ENCODE measurements at regions not wholly inside any gene's neighbourhood (a gene's known extent, or its start where the extent isn't known, plus 50 kb on each side); places are given as distances from the start of the nearest gene placed in this dataset.

DNA sequence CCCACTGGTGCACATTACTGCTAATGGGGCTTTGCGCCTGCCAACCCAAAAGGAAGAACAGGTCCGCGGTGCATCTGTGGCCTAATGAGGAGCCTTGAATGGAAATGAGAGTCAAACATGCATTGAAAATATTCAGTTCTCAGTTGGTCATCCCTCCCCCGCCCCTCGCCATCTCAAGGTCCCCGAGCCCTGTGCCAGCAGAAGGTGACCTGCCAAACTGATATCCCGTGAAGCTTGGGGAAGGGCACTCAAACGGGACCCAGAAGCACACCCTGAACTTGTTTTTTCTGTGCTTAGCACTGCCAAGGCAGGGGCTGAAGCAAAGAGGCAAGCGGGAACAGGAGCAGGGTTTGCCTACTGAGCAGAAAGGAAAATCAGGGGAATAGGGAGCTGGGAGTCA, 67.9 kb upstream of the ZNF648 start:
- DNase-seq (ENCODE audit: low read depth in 2 of 3, low spot score in 2 of 3): no peak

GRCh38 chr1:182128502-182128901, 67.0 kb upstream of the ZNF648 start:
- DNase-seq (ENCODE audit: low read depth in 2 of 3, low spot score in 2 of 3): no peak

GRCh38 chr1:182127656-182128055, 66.1 kb upstream of the ZNF648 start:
- no peak for DNase-seq (ENCODE audit: low read depth in 2 of 3, low spot score in 2 of 3)

GRCh38 chr1:182126272-182126800, 64.8 kb upstream of the ZNF648 start:
- DNase-seq (ENCODE audit: low read depth in 2 of 3, low spot score in 2 of 3): no peak

GRCh38 chr1:182122913-182123260, 61.4 kb upstream of the ZNF648 start:
- no peak for DNase-seq (ENCODE audit: low read depth in 2 of 3, low spot score in 2 of 3)

DNA sequence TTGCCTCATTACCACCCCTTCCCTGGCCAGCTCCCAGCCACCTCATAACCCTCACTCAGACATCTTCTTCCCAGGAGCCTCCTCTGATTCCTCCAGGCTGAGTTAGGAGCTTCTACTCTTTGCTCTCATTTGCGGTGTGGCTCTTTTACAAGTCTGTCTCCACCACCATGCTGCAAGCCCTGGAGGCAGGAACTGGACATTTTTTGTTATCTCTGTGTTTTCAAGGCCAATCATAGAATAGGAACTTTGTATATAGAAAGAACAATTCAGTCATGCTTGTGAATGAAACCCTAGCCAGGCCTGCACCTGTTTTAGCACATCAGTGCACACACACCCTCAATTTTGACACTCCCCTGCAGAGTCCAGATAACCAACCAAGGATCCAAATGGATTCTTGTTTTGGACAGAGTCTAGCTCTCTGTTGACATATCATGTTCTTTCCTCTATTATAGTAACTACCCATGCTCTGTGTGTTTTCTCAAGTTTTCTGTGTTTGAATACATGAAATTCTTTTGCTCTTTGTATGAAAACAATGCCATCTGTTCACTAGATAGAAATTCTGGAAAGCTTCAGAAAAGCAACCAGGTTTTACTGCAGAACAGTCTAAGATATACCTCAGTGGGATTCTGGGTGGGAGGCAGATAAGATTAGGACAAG, 60.9 kb upstream of the ZNF648 start:
- DNase-seq (ENCODE audit: low read depth in 2 of 3, low spot score in 2 of 3): no peak

DNA sequence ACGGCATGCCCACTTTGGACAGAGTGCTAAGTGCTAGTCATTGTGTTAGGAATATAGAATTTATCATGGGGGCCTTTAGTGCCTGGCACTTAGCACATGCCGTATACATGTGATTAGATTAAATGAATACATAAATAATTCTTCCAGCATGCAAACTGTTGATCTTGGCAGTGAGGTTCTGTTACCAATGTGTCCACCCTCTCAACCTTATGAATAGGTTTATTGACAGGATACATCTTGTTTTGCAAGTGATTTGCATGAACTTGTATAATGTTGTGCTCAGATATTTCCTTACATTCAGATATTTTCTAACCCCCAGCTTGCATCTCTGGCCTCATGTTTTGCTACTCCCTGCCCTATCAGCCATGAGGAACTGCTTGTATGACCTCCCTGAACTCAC, 60.3 kb upstream of the ZNF648 start:
- DNase-seq (ENCODE audit: low read depth in 2 of 3, low spot score in 2 of 3): no peak

DNA sequence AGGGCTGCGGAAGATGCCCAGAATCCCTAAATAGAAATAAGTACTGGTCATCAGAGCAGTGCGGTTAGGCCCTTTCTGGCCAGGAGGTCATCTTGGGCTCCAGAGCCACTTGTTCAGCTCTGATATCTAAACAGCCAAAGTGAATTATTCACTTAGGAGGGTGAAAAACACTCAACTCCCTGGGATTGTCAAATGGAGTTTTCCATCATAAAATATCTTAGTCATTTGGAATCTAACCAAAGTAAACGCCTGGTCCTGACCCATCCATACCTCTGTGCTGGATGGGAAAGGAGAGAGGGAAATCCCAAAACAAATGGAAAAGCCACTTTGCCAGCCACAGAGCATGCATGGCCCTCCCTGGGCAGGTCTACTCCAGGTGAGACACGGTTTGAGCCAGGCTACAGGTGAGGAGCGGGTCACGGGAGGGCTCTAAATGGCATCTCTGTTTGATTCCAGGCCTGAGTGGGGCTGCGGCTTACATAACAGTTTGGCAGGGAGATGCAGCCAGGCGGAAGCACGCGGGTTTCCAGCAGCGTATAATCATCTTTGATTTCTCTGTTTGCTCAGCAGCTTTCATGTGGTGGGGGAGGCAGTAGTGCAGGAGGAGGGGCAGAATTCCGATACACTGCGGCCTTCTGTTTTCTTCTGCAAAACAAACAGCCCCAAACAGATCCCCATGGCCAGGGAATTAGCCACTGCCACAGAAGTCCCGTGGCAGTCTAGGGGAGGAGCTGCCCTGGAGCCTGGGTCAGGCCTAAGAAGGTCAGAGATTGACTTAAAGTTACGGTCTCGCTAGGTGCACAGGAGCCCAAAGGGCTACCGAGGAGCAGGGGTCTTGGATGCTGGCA, 59.1 kb upstream of the ZNF648 start:
- DNase-seq (ENCODE audit: low read depth in 2 of 3, low spot score in 2 of 3): no peak

- DNase-seq (ENCODE audit: low read depth in 2 of 3, low spot score in 2 of 3): no peak
Observed at GRCh38 chr1:182119631-182120030, 58.1 kb upstream of the ZNF648 start.

- no peak for DNase-seq (ENCODE audit: low read depth in 2 of 3, low spot score in 2 of 3)
Observed at GRCh38 chr1:182118851-182119250, 57.3 kb upstream of the ZNF648 start.

DNA sequence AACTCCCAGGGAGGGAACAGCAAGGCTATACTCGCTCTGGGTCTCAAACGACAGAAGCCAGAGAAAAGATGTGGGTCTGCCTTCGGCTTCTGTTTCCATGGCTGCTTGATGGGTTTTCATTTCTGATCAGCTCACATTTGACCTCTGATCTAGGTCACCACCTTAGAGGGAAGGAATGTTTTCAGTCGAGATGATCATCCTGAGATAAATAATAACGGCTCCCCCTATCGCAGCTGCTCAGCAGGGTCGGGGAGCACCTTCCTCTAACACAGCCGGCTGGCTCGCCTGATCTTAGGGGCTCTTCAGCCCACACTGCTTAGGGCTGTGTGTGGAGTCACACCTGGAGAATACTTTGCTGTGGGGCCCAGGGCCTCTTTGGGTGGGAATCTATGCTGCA, 53.1 kb upstream of the ZNF648 start:
- no peak for DNase-seq (ENCODE audit: low read depth in 2 of 3, low spot score in 2 of 3)

- no peak for DNase-seq (ENCODE audit: low read depth in 2 of 3, low spot score in 2 of 3)
Observed at GRCh38 chr1:182113879-182114626, 52.5 kb upstream of the ZNF648 start.

GRCh38 chr1:182111496-182111895, 50.0 kb upstream of the ZNF648 start:
- no peak for DNase-seq (ENCODE audit: low read depth in 2 of 3, low spot score in 2 of 3)

All from activated CD8-positive, alpha-beta memory T cell treated with anti-CD3 and anti-CD28 coated beads for 48 hours (primary cell).